K562 (cell line): ENCODE measurements at regions not wholly inside any gene's neighbourhood (a gene's known extent, or its start where the extent isn't known, plus 50 kb on each side); places are given as distances from the start of the nearest gene placed in this dataset.

Source experiments
- RBM39 ChIP-seq: fragments of 200-400 bp; formaldehyde crosslinking; optimal IDR thresholded peaks from 2 replicates; pipeline ENCODE3; 2018; ENCODE audit warnings: low read depth, low read length
- SRSF3 ChIP-seq: fragments of 200-400 bp; formaldehyde crosslinking; IDR thresholded peaks from 2 replicates; pipeline ENCODE4 v1.6.1; 2016; ENCODE audit warnings: mild to moderate bottlenecking, low read length, moderate library complexity; ENCODE audit not compliant: insufficient read depth
- ZNF274 ChIP-seq: IDR thresholded peaks from 2 replicates; pipeline ENCODE4 v1.6.1; 2011; ENCODE audit warnings: low read depth, mild to moderate bottlenecking, low read length, moderate library complexity, borderline replicate concordance

- TF ChIP-seq SRSF3 (no peak), ZNF274 (no peak), RBM39 (no peak)
Observed at GRCh38 chr16:48479329-48479728, 94.1 kb upstream of the SIAH1 start.
